HL-60/S4 treated with retinoic acid at 250 ng/mL for 4 days and 3 days (cell line): ENCODE measurements at regions not wholly inside any gene's neighbourhood (a gene's known extent, or its start where the extent isn't known, plus 50 kb on each side); places are given as distances from the start of the nearest gene placed in this dataset.
"Not testable (repeated sequence)": the region's sequence is repeated elsewhere in the genome, so short reads cannot be mapped to it uniquely, and the experiment has no call there.

Experiments used
- in situ Hi-C: fragments of 300-500 bp; cut with MboI; formaldehyde crosslinking; loops from 2 replicates; pipeline ENCODE4 v1.7.0; 2022; ENCODE audit warnings: low sequenced_read_pairs

- in situ Hi-C loops: not testable (repeated sequence)
These were observed 310.8 kb upstream of the CHRNA7 start for GRCh38 chr15:31719396-31720022.

GRCh38 chr15:31723019-31723418 lies 307.3 kb upstream of the CHRNA7 start:
- in situ Hi-C loops: not testable (repeated sequence)

- in situ Hi-C loops: not testable (repeated sequence)
These were observed 305.4 kb upstream of the CHRNA7 start for GRCh38 chr15:31724903-31725302.

- in situ Hi-C loops: not testable (repeated sequence)
These were observed 304.7 kb upstream of the CHRNA7 start for GRCh38 chr15:31725619-31726018.

GRCh38 chr15:31727612-31728011 lies 302.7 kb upstream of the CHRNA7 start:
- in situ Hi-C loops: no loop called here

GRCh38 chr15:31732726-31733125 lies 297.6 kb upstream of the CHRNA7 start:
- in situ Hi-C loops: no loop called here

GRCh38 chr15:31733424-31733823 lies 296.9 kb upstream of the CHRNA7 start:
- in situ Hi-C loops: no loop called here

- in situ Hi-C loops: no loop called here
These were observed 290.1 kb upstream of the CHRNA7 start for GRCh38 chr15:31740203-31740602.

- in situ Hi-C loops: no loop called here
These were observed 284.5 kb upstream of the CHRNA7 start for GRCh38 chr15:31745841-31746240.

- in situ Hi-C loops: no loop called here
These were observed 278.1 kb upstream of the CHRNA7 start for GRCh38 chr15:31752065-31752762.

GRCh38 chr15:31752905-31753304 lies 277.4 kb upstream of the CHRNA7 start:
- in situ Hi-C loops: no loop called here

GRCh38 chr15:31758126-31758525 lies 272.2 kb upstream of the CHRNA7 start:
- in situ Hi-C loops: no loop called here

GRCh38 chr15:31768055-31768454 lies 262.3 kb upstream of the CHRNA7 start:
- in situ Hi-C loops: no loop called here

- in situ Hi-C loops: no loop called here
These were observed 256.3 kb upstream of the CHRNA7 start for GRCh38 chr15:31774045-31774444.

- in situ Hi-C loops: no loop called here
These were observed 254.3 kb upstream of the CHRNA7 start for GRCh38 chr15:31776039-31776438.

- in situ Hi-C loops: no loop called here
These were observed 249.1 kb upstream of the CHRNA7 start for GRCh38 chr15:31781261-31781660.

- in situ Hi-C loops: no loop called here
These were observed 248.1 kb upstream of the CHRNA7 start for GRCh38 chr15:31782016-31782783.

- in situ Hi-C loops: no loop called here
These were observed 247.4 kb upstream of the CHRNA7 start for GRCh38 chr15:31782951-31783350.

- in situ Hi-C loops: no loop called here
These were observed 244.0 kb upstream of the CHRNA7 start for GRCh38 chr15:31786360-31786759.

GRCh38 chr15:31788104-31788503 lies 242.2 kb upstream of the CHRNA7 start:
- in situ Hi-C loops: no loop called here

GRCh38 chr15:31792611-31793199 lies 237.6 kb upstream of the CHRNA7 start:
- in situ Hi-C loops: no loop called here

- in situ Hi-C loops: no loop called here
These were observed 231.0 kb upstream of the CHRNA7 start for GRCh38 chr15:31799319-31799714.
